ENCODE measurements at regions not wholly inside any gene's neighbourhood (a gene's known extent, or its start where the extent isn't known, plus 50 kb on each side); places are given as distances from the start of the nearest gene placed in this dataset.

- TF ChIP-seq, protein P1, sequence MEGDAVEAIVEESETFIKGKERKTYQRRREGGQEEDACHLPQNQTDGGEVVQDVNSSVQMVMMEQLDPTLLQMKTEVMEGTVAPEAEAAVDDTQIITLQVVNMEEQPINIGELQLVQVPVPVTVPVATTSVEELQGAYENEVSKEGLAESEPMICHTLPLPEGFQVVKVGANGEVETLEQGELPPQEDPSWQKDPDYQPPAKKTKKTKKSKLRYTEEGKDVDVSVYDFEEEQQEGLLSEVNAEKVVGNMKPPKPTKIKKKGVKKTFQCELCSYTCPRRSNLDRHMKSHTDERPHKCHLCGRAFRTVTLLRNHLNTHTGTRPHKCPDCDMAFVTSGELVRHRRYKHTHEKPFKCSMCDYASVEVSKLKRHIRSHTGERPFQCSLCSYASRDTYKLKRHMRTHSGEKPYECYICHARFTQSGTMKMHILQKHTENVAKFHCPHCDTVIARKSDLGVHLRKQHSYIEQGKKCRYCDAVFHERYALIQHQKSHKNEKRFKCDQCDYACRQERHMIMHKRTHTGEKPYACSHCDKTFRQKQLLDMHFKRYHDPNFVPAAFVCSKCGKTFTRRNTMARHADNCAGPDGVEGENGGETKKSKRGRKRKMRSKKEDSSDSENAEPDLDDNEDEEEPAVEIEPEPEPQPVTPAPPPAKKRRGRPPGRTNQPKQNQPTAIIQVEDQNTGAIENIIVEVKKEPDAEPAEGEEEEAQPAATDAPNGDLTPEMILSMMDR (IDR thresholded peaks at IDR 0.05), result no peak
- TF ChIP-seq EP300 (IDR thresholded peaks at IDR 0.05), result no peak
Measured at GRCh38 chr11:131191606-131192005, 178.8 kb upstream of the NTM start.
